Astrocyte of the spinal cord (primary cell): ENCODE measurements at regions not wholly inside any gene's neighbourhood (a gene's known extent, or its start where the extent isn't known, plus 50 kb on each side); places are given as distances from the start of the nearest gene placed in this dataset.

Source experiments
- DNase-seq: peaks from one replicate; pipeline ENCODE4 v3.0.0; 2011; ENCODE audit warnings: low read depth, low spot score
- H3K4me3 ChIP-seq: 2 replicates; pipeline ENCODE4 v1.5.1; 2011; ENCODE audit warnings: low read depth, mild to moderate bottlenecking, low read length, moderate library complexity
- CTCF ChIP-seq: IDR thresholded peaks from 2 replicates; pipeline ENCODE4 v1.5.1; 2012; ENCODE audit warnings: low read depth, mild to moderate bottlenecking, low read length, inconsistent platforms
- in situ Hi-C: cut with HindIII; loops from 2 replicates; pipeline ENCODE4 v1.10.0; 2017; ENCODE audit warnings: low sequenced_read_pairs

GRCh38 chr2:60371681-60372080, 181.8 kb downstream of the BCL11A start:
- H3K4me3 ChIP-seq = no peak overlapping the region
- no peak for DNase-seq
- in situ Hi-C loops = no loop called here
- TF ChIP-seq CTCF = no peak

- no peak for DNase-seq
- in situ Hi-C loops = no loop called here
- no peak overlapping the region for H3K4me3 ChIP-seq
- no peak for TF ChIP-seq CTCF
Measured at GRCh38 chr2:60371219-60371618, 182.2 kb downstream of the BCL11A start.

- no peak for TF ChIP-seq CTCF
- in situ Hi-C loops = no loop called here
- DNase-seq = no peak
Measured at GRCh38 chr2:60370814-60371213, 182.6 kb downstream of the BCL11A start.

GRCh38 chr2:60368456-60368855, 185.0 kb downstream of the BCL11A start:
- TF ChIP-seq CTCF = no peak
- in situ Hi-C loops = no loop called here
- DNase-seq = no peak
- H3K4me3 ChIP-seq = no peak overlapping the region

More at GRCh38 chr2:60370814-60371213, 182.6 kb downstream of the BCL11A start:
- H3K4me3 ChIP-seq = no peak overlapping the region

GRCh38 chr2:60366135-60366712, 187.2 kb downstream of the BCL11A start:
- no peak for DNase-seq
- in situ Hi-C loops = no loop called here
- H3K4me3 ChIP-seq = no peak overlapping the region
- TF ChIP-seq CTCF = no peak

GRCh38 chr2:60365556-60365955, 187.9 kb downstream of the BCL11A start:
- no peak for DNase-seq
- H3K4me3 ChIP-seq = no peak overlapping the region
- in situ Hi-C loops = no loop called here
- no peak for TF ChIP-seq CTCF

- no peak for TF ChIP-seq CTCF
- in situ Hi-C loops = no loop called here
- no peak for DNase-seq
- no peak overlapping the region for H3K4me3 ChIP-seq
Measured at GRCh38 chr2:60364491-60364890, 189.0 kb downstream of the BCL11A start.
